K562 (cell line): ENCODE measurements at regions not wholly inside any gene's neighbourhood (a gene's known extent, or its start where the extent isn't known, plus 50 kb on each side); places are given as distances from the start of the nearest gene placed in this dataset.

ENCODE experiments used
- ATAC-seq: fragments of 200-7000 bp; cut with Tn5 transposase; 3 replicates; pipeline ENCODE4 v1.9.1; 2020; ENCODE audit warnings: moderate library complexity
- BruUV-seq: library from RNA; stranded (reverse); fragments of 400-500 nt; replicated peaks from 2 replicates; lab custom pipeline; 2021; lab: Mats Ljungman, UMichigan
- CTCF ChIA-PET: fragments of 300-600 bp; formaldehyde crosslinking; extraction: SDS; loops from one replicate; lab custom pipeline; 2021; ENCODE audit warnings: low intra/inter-chr PET ratio; lab: Yijun Ruan, JAX
- POLR2A ChIA-PET: fragments of 300-600, 350-650 bp; sonication (Branson Sonifier 250); formaldehyde crosslinking; extraction: SDS; loops from one replicate; lab custom pipeline; 2021; ENCODE audit warnings: antibody characterized with exemption, inconsistent platforms; lab: Yijun Ruan, JAX
- DNase-seq, 4 experiments: peaks; one replicate each; pipeline versions ENCODE4 v3.0.0 to v3.0.0-alpha.2; 2011 to 2018; ENCODE audit warnings: low spot score in 3 of 4, mixed read lengths in 3 of 4; ENCODE audit errors: extremely low read depth in 1 of 4
- FAIRE-seq: peaks from 2 replicates; lab custom pipeline; 2011; peaks lifted over from hg19 to GRCh38; lab: Jason Lieb, UNC
- H2AFZ ChIP-seq: 2 replicates; pipeline ENCODE4 v1.6.0; 2011; ENCODE audit warnings: low read depth, low read length, control low read depth, inconsistent platforms
- H3K27ac ChIP-seq: fragments of 200-600 bp; 3 replicates; pipeline ENCODE4 v1.8.0; 2011; ENCODE audit warnings: low read depth, mild to moderate bottlenecking, control low read depth, inconsistent platforms, low read length, moderate library complexity, mixed read lengths; ENCODE audit errors: extremely low read depth
- H3K27me3 ChIP-seq, 2 experiments: fragments of 300-600 bp in 1 of 2; 2 replicates in 1 of 2; 3 replicates in 1 of 2; pipeline versions ENCODE4 v1.6.0 to v1.8.0; 2011; ENCODE audit warnings: inconsistent platforms in 2 of 2, low read length in 2 of 2, mild to moderate bottlenecking in 1 of 2, mixed read lengths in 1 of 2, moderate library complexity in 1 of 2; ENCODE audit not compliant: control insufficient read depth in 2 of 2, insufficient read depth in 2 of 2
- H3K36me3 ChIP-seq: fragments of 300-600 bp; 3 replicates; pipeline ENCODE4 v1.8.0; 2011; ENCODE audit warnings: mild to moderate bottlenecking, low read length, inconsistent platforms; ENCODE audit not compliant: control insufficient read depth, insufficient read depth
- H3K4me1 ChIP-seq, 2 experiments: fragments of 200-600 bp in 1 of 2; replicated peaks in 1 of 2; 2 replicates in 1 of 2; 3 replicates in 1 of 2; pipeline versions ENCODE4 v1.5.1 to v1.8.0; 2011; ENCODE audit warnings: inconsistent platforms in 2 of 2, low read length in 2 of 2, mild to moderate bottlenecking in 1 of 2, mixed read lengths in 1 of 2, moderate library complexity in 1 of 2; ENCODE audit not compliant: control insufficient read depth in 2 of 2, insufficient read depth in 2 of 2
- H3K4me2 ChIP-seq: 2 replicates; pipeline ENCODE4 v1.6.1; 2011; ENCODE audit warnings: low read length, control low read depth, inconsistent platforms, mixed read lengths; ENCODE audit not compliant: insufficient read depth
- H3K4me3 ChIP-seq: fragments of 200-600 bp; sonication (generic), shearing (Covaris generic); 2 replicates; pipeline ENCODE4 v1.5.1; 2016; ENCODE audit warnings: control low read depth, inconsistent platforms
- H3K79me2 ChIP-seq: fragments of 200-600 bp; 3 replicates; pipeline ENCODE4 v1.8.0; 2011; ENCODE audit warnings: low read length, inconsistent platforms; ENCODE audit not compliant: control insufficient read depth, insufficient read depth
- H3K9ac ChIP-seq, 2 experiments: 2 replicates each; pipeline versions ENCODE4 v1.6.0 to v1.6.1; 2011; ENCODE audit warnings: low read depth in 2 of 2, low read length in 2 of 2, control low read depth in 1 of 2, inconsistent platforms in 1 of 2, mild to moderate bottlenecking in 1 of 2, mixed read lengths in 1 of 2; ENCODE audit not compliant: insufficient read depth in 1 of 2
- H3K9me1 ChIP-seq: one replicate; pipeline ENCODE4 v1.6.0; 2011; ENCODE audit warnings: inconsistent platforms, mild to moderate bottlenecking, low read length, moderate library complexity; ENCODE audit not compliant: control insufficient read depth, insufficient read depth
- H3K9me3 ChIP-seq: replicated peaks from 2 replicates; pipeline ENCODE4 v1.5.1; 2011; ENCODE audit warnings: low read depth, low read length, inconsistent platforms; ENCODE audit not compliant: control insufficient read depth, insufficient read depth
- H4K20me1 ChIP-seq: replicated peaks from 2 replicates; pipeline ENCODE4 v1.6.1; 2011; ENCODE audit warnings: low read length, inconsistent platforms, mixed read lengths; ENCODE audit not compliant: control insufficient read depth, insufficient read depth
- ATF4 ChIP-seq: fragments of 450-650 bp; formaldehyde crosslinking; IDR thresholded peaks from 2 replicates; pipeline ENCODE4 v1.4.0; 2022; ENCODE audit warnings: mild to moderate bottlenecking, moderate library complexity
- CEBPB ChIP-seq: fragments of 450-650 bp; IDR thresholded peaks from 2 replicates; pipeline ENCODE4 v1.6.1; 2016; ENCODE audit warnings: missing genetic modification characterization, missing compliant biosample characterization
- CHD4 ChIP-seq: fragments of 200-600 bp; sonication (generic); IDR thresholded peaks from 3 replicates; pipeline ENCODE4 v1.6.1; 2012; ENCODE audit warnings: low read depth, mild to moderate bottlenecking, mixed read lengths, low read length, inconsistent platforms; ENCODE audit not compliant: insufficient read depth, insufficient replicate concordance, poor library complexity, severe bottlenecking
- FOXA1 ChIP-seq: fragments of 450-650 bp; IDR thresholded peaks from 2 replicates; pipeline ENCODE4 v1.6.1; 2016; ENCODE audit warnings: mild to moderate bottlenecking, borderline replicate concordance
- FUS ChIP-seq: fragments of 200-400 bp; formaldehyde crosslinking; optimal IDR thresholded peaks from 2 replicates; pipeline ENCODE3; 2017; ENCODE audit warnings: low read depth, low read length
- IRF9 ChIP-seq: fragments of 450-650 bp; IDR thresholded peaks from 2 replicates; pipeline ENCODE4 v1.6.1; 2016; ENCODE audit warnings: missing biosample characterization, missing genetic modification characterization
- POLR2AphosphoS2 ChIP-seq: IDR thresholded peaks from 2 replicates; pipeline ENCODE4 v1.6.1; 2012; ENCODE audit warnings: low read length, improper control_type of control experiment
- RBM39 ChIP-seq: fragments of 200-400 bp; formaldehyde crosslinking; optimal IDR thresholded peaks from 2 replicates; pipeline ENCODE3; 2018; ENCODE audit warnings: low read depth, low read length
- SMARCA5 ChIP-seq: fragments of 450-650 bp; IDR thresholded peaks from 2 replicates; pipeline ENCODE4 v1.6.1; 2016
- TAF9B ChIP-seq: fragments of 450-650 bp; IDR thresholded peaks from 2 replicates; pipeline ENCODE4 v1.6.1; 2018; ENCODE audit warnings: mild to moderate bottlenecking; ENCODE audit not compliant: partially characterized antibody
- TRIM25 ChIP-seq: fragments of 450-650 bp; IDR thresholded peaks from 2 replicates; pipeline ENCODE4 v1.7.0; 2016; ENCODE audit warnings: borderline replicate concordance
- ZBTB7A ChIP-seq: IDR thresholded peaks from 2 replicates; pipeline ENCODE4 v1.6.1; 2011; ENCODE audit warnings: low read depth, mild to moderate bottlenecking, low read length, moderate library complexity, borderline replicate concordance; ENCODE audit not compliant: control insufficient read depth
- ZNF280B ChIP-seq: fragments of 250-450 bp; sonication (Bioruptor Pico); IDR thresholded peaks from 2 replicates; pipeline ENCODE4 v1.5.1; 2021; ENCODE audit warnings: mild to moderate bottlenecking
- ZNF518B ChIP-seq: fragments of 250-450 bp; sonication (Bioruptor Pico); IDR thresholded peaks from 2 replicates; pipeline ENCODE4 v1.5.0; 2021; ENCODE audit warnings: mild to moderate bottlenecking, moderate library complexity
- in situ Hi-C: fragments of 300-500 bp; cut with MboI; formaldehyde crosslinking; loops from 4 replicates; pipeline ENCODE4 v1.15.0; 2018; ENCODE audit warnings: inconsistent platforms, mixed read lengths
- intact Hi-C: fragments of 100-400 bp; cut with micrococcal nuclease; formaldehyde crosslinking; loops from 2 replicates; pipeline ENCODE4 v1.14.2; 2022

- FAIRE-seq (no peak), ATAC-seq (no peak), DNase-seq (no peak)
- H3K9ac ChIP-seq = peak overlapping the region; percentile 46 to 84; a peak in 3 of 4 replicates
- peak overlapping the region; percentile 98 for H3K27ac ChIP-seq
- intact Hi-C loops = loop anchor here (1.0 to 5.0 kb wide), 4 partner anchors 12 to 305 kb away; no protein-coding TSS in a partner anchor
- no peaks in the 10 kb centered on the region for H3K9me3 ChIP-seq
- H3K4me1 ChIP-seq = peaks cover 31 to 63% of the 10 kb centered on the region in 2 experiments
- H3K4me2 ChIP-seq = peak overlapping the region; percentile 81
- BruUV-seq = no TSS peak
- H3K4me3 ChIP-seq = no peak overlapping the region
- in situ Hi-C loops = no loop called here
- CTCF ChIA-PET = no interaction called here
- no peaks in the 10 kb centered on the region for H4K20me1 ChIP-seq
- no peaks in the 10 kb centered on the region for H3K27me3 ChIP-seq
- H3K79me2 ChIP-seq = peaks cover 6% of the 10 kb centered on the region; the same call in 1 of the 3 replicates
- POLR2A ChIA-PET = interaction anchor here (0.6 to 7.6 kb wide), 9 partner anchors 8 to 420 kb away, joined by 3 to 97 read pairs (median 4); partner anchors contain the start of gene TBL1XR1
- no peaks in the 10 kb centered on the region for H3K9me1 ChIP-seq
- H3K36me3 ChIP-seq = no peaks in the 10 kb centered on the region
- peak overlapping the region; percentile 91; the same call in 1 of the 2 replicates for H2AFZ ChIP-seq
- TF ChIP-seq CHD4 (no peak), RBM39 (no peak), SMARCA5 (peak; percentile 58; the same call in 1 of the 2 replicates), IRF9 (tag) (no peak), ZNF518B (no peak), TRIM25 (no peak), FOXA1 (no peak), ZBTB7A (no peak), TAF9B (no peak), ATF4 (CRISPR knock-in tag) (no peak), FUS (no peak), CEBPB (tag) (no peak), ZNF280B (no peak), POLR2AphosphoS2 (no peak)
Observed at GRCh38 chr3:177356952-177357351, 159.7 kb upstream of the TBL1XR1 start.
